ENCODE measurements at regions not wholly inside any gene's neighbourhood (a gene's known extent, or its start where the extent isn't known, plus 50 kb on each side); places are given as distances from the start of the nearest gene placed in this dataset.

- in situ Hi-C loops (cut with HindIII; ENCODE audit: low pct_ligation_motif_present, low pct_unique_long_range_greater_than_20kb, low sequenced_read_pairs): no loop called here
- DNase-seq: no peak
Observed at GRCh38 chr4:37745946-37746345, 59.8 kb upstream of the RELL1 start.

- in situ Hi-C loops (cut with HindIII; ENCODE audit: low pct_ligation_motif_present, low pct_unique_long_range_greater_than_20kb, low sequenced_read_pairs): no loop called here
- peak; percentile 7 for DNase-seq
Observed at GRCh38 chr4:37742149-37742548, 56.0 kb upstream of the RELL1 start.

DNA sequence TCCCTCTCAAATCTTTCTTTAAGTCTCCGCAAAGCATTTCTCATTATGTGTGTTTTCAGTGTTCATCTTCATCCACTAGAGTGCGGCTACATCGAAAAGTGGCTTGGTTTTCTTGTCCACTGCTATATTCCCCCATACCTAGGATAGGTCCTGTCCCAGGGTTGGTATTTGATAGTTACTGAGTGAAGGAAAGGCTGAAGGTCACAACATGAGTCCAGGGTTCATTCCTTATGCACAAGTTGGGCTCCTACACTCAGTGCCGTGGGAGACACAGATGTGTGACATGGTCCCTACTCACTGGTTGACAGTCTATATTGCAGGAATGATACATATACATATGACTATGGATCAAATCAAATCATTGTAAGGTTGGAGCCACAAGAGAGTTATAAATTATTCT is 55.4 kb upstream of the RELL1 start:
- in situ Hi-C loops (cut with HindIII; ENCODE audit: low pct_ligation_motif_present, low pct_unique_long_range_greater_than_20kb, low sequenced_read_pairs): no loop called here
- DNase-seq: no peak

GRCh38 chr4:37740546-37740945 is 54.4 kb upstream of the RELL1 start:
- in situ Hi-C loops (cut with HindIII; ENCODE audit: low pct_ligation_motif_present, low pct_unique_long_range_greater_than_20kb, low sequenced_read_pairs): no loop called here
- DNase-seq: no peak

DNA sequence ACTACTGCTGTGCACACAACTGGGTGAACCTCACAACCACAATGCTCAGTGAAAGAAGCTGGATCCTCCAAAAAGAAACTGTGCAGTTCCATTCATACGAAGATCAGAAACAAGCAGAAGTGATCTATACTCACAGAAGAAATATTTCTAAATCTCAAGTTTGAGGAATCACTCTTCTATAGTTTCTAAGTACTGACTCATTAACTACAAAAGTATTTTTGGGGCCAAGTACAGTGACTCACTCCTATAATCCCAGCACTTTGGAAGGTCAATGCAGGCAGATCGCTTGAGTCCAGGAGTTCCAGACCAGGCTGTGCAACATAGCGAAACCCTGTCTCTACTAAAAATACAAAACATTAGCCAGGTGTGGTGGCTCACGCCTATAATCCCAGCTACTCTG is 51.3 kb upstream of the RELL1 start:
- in situ Hi-C loops (cut with HindIII; ENCODE audit: low pct_ligation_motif_present, low pct_unique_long_range_greater_than_20kb, low sequenced_read_pairs): no loop called here
- DNase-seq: peak; percentile 9

Data from ACHN (cell line).